DND-41 (cell line): ENCODE measurements at regions not wholly inside any gene's neighbourhood (a gene's known extent, or its start where the extent isn't known, plus 50 kb on each side); places are given as distances from the start of the nearest gene placed in this dataset.

ENCODE experiments used
- ATAC-seq: fragments of 200-7000 bp; cut with Tn5 transposase; 3 replicates; pipeline ENCODE4 v1.9.1; 2021; ENCODE audit warnings: low read depth; ENCODE audit not compliant: insufficient read depth
- DNase-seq: peaks from one replicate; pipeline ENCODE4 v3.0.0-alpha.2; 2020
- H2AFZ ChIP-seq: 2 replicates; pipeline ENCODE4 v1.6.0; 2012; ENCODE audit warnings: low read depth, low read length
- H3K27ac ChIP-seq: 2 replicates; pipeline ENCODE4 v1.5.1; 2012; ENCODE audit warnings: low read length, inconsistent platforms
- H3K27me3 ChIP-seq: fragments of 200-600 bp; sonication (generic); 2 replicates; pipeline ENCODE4 v1.6.0; 2012; ENCODE audit warnings: low read length, mild to moderate bottlenecking, inconsistent platforms; ENCODE audit not compliant: insufficient read depth, poor library complexity
- H3K36me3 ChIP-seq: 2 replicates; pipeline ENCODE4 v1.5.1; 2012; ENCODE audit warnings: low read length, inconsistent platforms; ENCODE audit not compliant: insufficient read depth
- H3K4me1 ChIP-seq: 2 replicates; pipeline ENCODE4 v1.5.1; 2012; ENCODE audit warnings: mild to moderate bottlenecking, low read length; ENCODE audit not compliant: insufficient read depth
- H3K4me2 ChIP-seq: 2 replicates; pipeline ENCODE4 v1.6.0; 2012; ENCODE audit warnings: mild to moderate bottlenecking, moderate library complexity, low read length, inconsistent platforms; ENCODE audit not compliant: insufficient read depth
- H3K4me3 ChIP-seq, 2 experiments: fragments of 200-600 bp in 1 of 2; shearing (Covaris generic) in 1 of 2; 2 replicates each; pipeline ENCODE4 v1.5.1; 2012 to 2016; ENCODE audit warnings: inconsistent platforms in 2 of 2, low read length in 2 of 2, mild to moderate bottlenecking in 2 of 2, low read depth in 1 of 2, moderate library complexity in 1 of 2
- H3K79me2 ChIP-seq: 2 replicates; pipeline ENCODE4 v1.6.0; 2012; ENCODE audit warnings: low read length, inconsistent platforms; ENCODE audit not compliant: insufficient read depth
- H3K9ac ChIP-seq: 2 replicates; pipeline ENCODE4 v1.6.0; 2012; ENCODE audit warnings: low read depth, mild to moderate bottlenecking, inconsistent platforms, low read length, moderate library complexity
- H3K9me3 ChIP-seq: 2 replicates; pipeline ENCODE4 v1.5.1; 2012; ENCODE audit warnings: low read length, moderate library complexity, mild to moderate bottlenecking, inconsistent platforms; ENCODE audit not compliant: insufficient read depth, severe bottlenecking
- H4K20me1 ChIP-seq: 2 replicates; pipeline ENCODE4 v1.6.0; 2012; ENCODE audit warnings: low read length; ENCODE audit not compliant: insufficient read depth
- CTCF ChIP-seq: IDR thresholded peaks from 2 replicates; pipeline ENCODE4 v1.5.1; 2012; ENCODE audit warnings: borderline replicate concordance, low read length, moderate library complexity, mild to moderate bottlenecking; ENCODE audit not compliant: poor library complexity, severe bottlenecking; ENCODE audit errors: extremely low read depth
- EZH2 ChIP-seq: IDR thresholded peaks from 3 replicates; pipeline ENCODE4 v1.6.1; 2012; ENCODE audit warnings: borderline replicate concordance, low read depth, mild to moderate bottlenecking, moderate library complexity, low read length, inconsistent platforms; ENCODE audit not compliant: severe bottlenecking

GRCh38 chr12:75831402-75831801, 200.2 kb downstream of the PHLDA1 start:
- no peak overlapping the region for H3K4me3 ChIP-seq
- H3K36me3 ChIP-seq, result no peaks in the 10 kb centered on the region
- H3K79me2 ChIP-seq, result no peaks in the 10 kb centered on the region
- H2AFZ ChIP-seq, result no peak overlapping the region
- H3K27ac ChIP-seq, result no peak overlapping the region
- H3K27me3 ChIP-seq, result no peaks in the 10 kb centered on the region
- TF ChIP-seq EZH2 (no peak), CTCF (no peak)
- DNase-seq, result no peak
- no peaks in the 10 kb centered on the region for H4K20me1 ChIP-seq
- no peak overlapping the region for H3K9ac ChIP-seq
- no peak for ATAC-seq
- H3K4me2 ChIP-seq, result no peak overlapping the region
- no peaks in the 10 kb centered on the region for H3K9me3 ChIP-seq
- no peaks in the 10 kb centered on the region for H3K4me1 ChIP-seq

GRCh38 chr12:75827061-75827460, 204.5 kb downstream of the PHLDA1 start:
- Histone ChIP-seq H3K9me3 (no peaks in the 10 kb centered on the region), H3K79me2 (no peaks in the 10 kb centered on the region), H3K36me3 (no peaks in the 10 kb centered on the region), H3K27me3 (no peaks in the 10 kb centered on the region), H3K4me1 (no peaks in the 10 kb centered on the region), H3K4me3 (no peak overlapping the region), H4K20me1 (no peaks in the 10 kb centered on the region), H3K4me2 (no peak overlapping the region), H2AFZ (no peak overlapping the region), H3K27ac (no peak overlapping the region), H3K9ac (no peak overlapping the region)
- DNase-seq (no peak), ATAC-seq (no peak)
- TF ChIP-seq EZH2 (no peak), CTCF (no peak)

- Histone ChIP-seq H2AFZ (no peak overlapping the region), H3K27ac (no peak overlapping the region), H3K79me2 (no peaks in the 10 kb centered on the region), H3K9ac (no peak overlapping the region), H3K4me1 (no peaks in the 10 kb centered on the region), H4K20me1 (no peaks in the 10 kb centered on the region), H3K36me3 (no peaks in the 10 kb centered on the region), H3K4me3 (no peak overlapping the region), H3K4me2 (no peak overlapping the region), H3K27me3 (no peaks in the 10 kb centered on the region), H3K9me3 (no peaks in the 10 kb centered on the region)
- ATAC-seq, result no peak
- no peak for DNase-seq
- TF ChIP-seq CTCF (no peak), EZH2 (no peak)
Measured at GRCh38 chr12:75825686-75826085, 205.9 kb downstream of the PHLDA1 start.

GRCh38 chr12:75823475-75823874, 208.1 kb downstream of the PHLDA1 start:
- H3K9me3 ChIP-seq, result no peaks in the 10 kb centered on the region
- no peaks in the 10 kb centered on the region for H3K27me3 ChIP-seq
- H3K9ac ChIP-seq, result no peak overlapping the region
- no peak for ATAC-seq
- no peaks in the 10 kb centered on the region for H4K20me1 ChIP-seq
- H3K36me3 ChIP-seq, result no peaks in the 10 kb centered on the region
- no peak overlapping the region for H3K4me3 ChIP-seq
- no peaks in the 10 kb centered on the region for H3K79me2 ChIP-seq
- TF ChIP-seq EZH2 (no peak), CTCF (no peak)
- H3K4me2 ChIP-seq, result no peak overlapping the region
- H2AFZ ChIP-seq, result no peak overlapping the region
- no peak overlapping the region for H3K27ac ChIP-seq
- no peak for DNase-seq
- no peaks in the 10 kb centered on the region for H3K4me1 ChIP-seq
